ENCODE measurements at regions not wholly inside any gene's neighbourhood (a gene's known extent, or its start where the extent isn't known, plus 50 kb on each side); places are given as distances from the start of the nearest gene placed in this dataset.

GRCh38 chr10:123536176-123536845 lies 129.8 kb upstream of the GPR26 start:
- TF ChIP-seq, protein P1, sequence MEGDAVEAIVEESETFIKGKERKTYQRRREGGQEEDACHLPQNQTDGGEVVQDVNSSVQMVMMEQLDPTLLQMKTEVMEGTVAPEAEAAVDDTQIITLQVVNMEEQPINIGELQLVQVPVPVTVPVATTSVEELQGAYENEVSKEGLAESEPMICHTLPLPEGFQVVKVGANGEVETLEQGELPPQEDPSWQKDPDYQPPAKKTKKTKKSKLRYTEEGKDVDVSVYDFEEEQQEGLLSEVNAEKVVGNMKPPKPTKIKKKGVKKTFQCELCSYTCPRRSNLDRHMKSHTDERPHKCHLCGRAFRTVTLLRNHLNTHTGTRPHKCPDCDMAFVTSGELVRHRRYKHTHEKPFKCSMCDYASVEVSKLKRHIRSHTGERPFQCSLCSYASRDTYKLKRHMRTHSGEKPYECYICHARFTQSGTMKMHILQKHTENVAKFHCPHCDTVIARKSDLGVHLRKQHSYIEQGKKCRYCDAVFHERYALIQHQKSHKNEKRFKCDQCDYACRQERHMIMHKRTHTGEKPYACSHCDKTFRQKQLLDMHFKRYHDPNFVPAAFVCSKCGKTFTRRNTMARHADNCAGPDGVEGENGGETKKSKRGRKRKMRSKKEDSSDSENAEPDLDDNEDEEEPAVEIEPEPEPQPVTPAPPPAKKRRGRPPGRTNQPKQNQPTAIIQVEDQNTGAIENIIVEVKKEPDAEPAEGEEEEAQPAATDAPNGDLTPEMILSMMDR (IDR thresholded peaks at IDR 0.05) = no peak
- no peak for TF ChIP-seq EZH2 (IDR thresholded peaks at IDR 0.05)

Measured in neural progenitor cell (in vitro differentiated cells).